ENCODE measurements at regions not wholly inside any gene's neighbourhood (a gene's known extent, or its start where the extent isn't known, plus 50 kb on each side); places are given as distances from the start of the nearest gene placed in this dataset.

DNA sequence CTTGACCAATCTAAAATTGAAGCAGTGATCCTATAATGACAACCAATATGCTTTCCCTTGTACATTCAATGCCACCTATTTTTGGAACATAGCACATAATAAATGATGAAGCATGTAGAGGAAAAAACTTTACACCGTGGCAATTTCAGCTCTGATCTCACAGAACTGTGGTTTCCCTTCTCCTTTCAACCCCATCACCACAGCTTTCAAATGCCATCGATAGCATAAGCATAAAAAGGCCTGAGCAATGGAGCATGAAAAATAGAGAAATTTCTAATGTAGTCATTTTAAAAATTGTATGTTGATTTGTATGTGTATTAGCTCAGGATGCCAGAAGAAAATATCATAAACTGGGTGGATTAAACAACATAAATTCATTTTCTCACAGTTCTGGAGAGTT is 406.0 kb upstream of the TMCO5A start:
- TF ChIP-seq POLR2AphosphoS5 (IDR thresholded peaks at IDR 0.05; ENCODE audit: insufficient read depth in 1 of 2, low read depth in 1 of 2) (no peak), CTCF (IDR thresholded peaks at IDR 0.05) (no peak), POLR2A (IDR thresholded peaks at IDR 0.05) (no peak)

Data from vagina (tissue), 2 donors.